GM19455 (cell line): ENCODE measurements at regions not wholly inside any gene's neighbourhood (a gene's known extent, or its start where the extent isn't known, plus 50 kb on each side); places are given as distances from the start of the nearest gene placed in this dataset.
A peak's percentile ranks its signal among the peaks of the same experiment; 100 is the strongest.

Experiments
- ATAC-seq: cut with Tn5 transposase; IDR thresholded peaks from one replicate; pipeline ENCODE4 v1.9.1; 2021; ENCODE audit not compliant: unreplicated experiment

GRCh38 chrX:7294483-7294882 is 146.5 kb upstream of the PUDP start:
- no peak for ATAC-seq

GRCh38 chrX:7286168-7286837 is 138.3 kb upstream of the PUDP start:
- no peak for ATAC-seq

- ATAC-seq: no peak
Observed at GRCh38 chrX:7285765-7286164, 137.8 kb upstream of the PUDP start.

- no peak for ATAC-seq
Observed at GRCh38 chrX:7283741-7284140, 135.8 kb upstream of the PUDP start.

- ATAC-seq: no peak
Observed at GRCh38 chrX:7280520-7280919, 132.6 kb upstream of the PUDP start.

GRCh38 chrX:7272346-7272745 is 124.4 kb upstream of the PUDP start:
- ATAC-seq: no peak

- no peak for ATAC-seq
Observed at GRCh38 chrX:7270933-7271332, 123.0 kb upstream of the PUDP start.

- no peak for ATAC-seq
Observed at GRCh38 chrX:7269991-7270390, 122.0 kb upstream of the PUDP start.

- no peak for ATAC-seq
Observed at GRCh38 chrX:7269589-7269988, 121.6 kb upstream of the PUDP start.

- no peak for ATAC-seq
Observed at GRCh38 chrX:7266288-7266687, 118.3 kb upstream of the PUDP start.

GRCh38 chrX:7264399-7264798 is 116.4 kb upstream of the PUDP start:
- peak; percentile 42 for ATAC-seq

- ATAC-seq: no peak
Observed at GRCh38 chrX:7263961-7264360, 116.0 kb upstream of the PUDP start.

- no peak for ATAC-seq
Observed at GRCh38 chrX:7263330-7263729, 115.4 kb upstream of the PUDP start.

- ATAC-seq: no peak
Observed at GRCh38 chrX:7262551-7262950, 114.6 kb upstream of the PUDP start.

GRCh38 chrX:7261672-7262332 is 113.8 kb upstream of the PUDP start:
- peak; percentile 82 for ATAC-seq

- no peak for ATAC-seq
Observed at GRCh38 chrX:7254144-7254543, 106.2 kb upstream of the PUDP start.

- ATAC-seq: no peak
Observed at GRCh38 chrX:7253565-7253964, 105.6 kb upstream of the PUDP start.

GRCh38 chrX:7252013-7252610 is 104.2 kb upstream of the PUDP start:
- no peak for ATAC-seq

GRCh38 chrX:7247346-7247745 is 99.4 kb upstream of the PUDP start:
- ATAC-seq: no peak

GRCh38 chrX:7244405-7244804 is 96.5 kb upstream of the PUDP start:
- ATAC-seq: no peak

GRCh38 chrX:7242613-7243012 is 94.7 kb upstream of the PUDP start:
- peak; percentile 95 for ATAC-seq

- ATAC-seq: no peak
Observed at GRCh38 chrX:7240929-7241328, 93.0 kb upstream of the PUDP start.
